HG03520 (cell line): ENCODE measurements at regions not wholly inside any gene's neighbourhood (a gene's known extent, or its start where the extent isn't known, plus 50 kb on each side); places are given as distances from the start of the nearest gene placed in this dataset.

ENCODE experiments used
- ATAC-seq: cut with Tn5 transposase; IDR thresholded peaks from one replicate; pipeline ENCODE4 v1.9.1; 2021; ENCODE audit warnings: mild to moderate bottlenecking, moderate library complexity; ENCODE audit not compliant: unreplicated experiment

DNA sequence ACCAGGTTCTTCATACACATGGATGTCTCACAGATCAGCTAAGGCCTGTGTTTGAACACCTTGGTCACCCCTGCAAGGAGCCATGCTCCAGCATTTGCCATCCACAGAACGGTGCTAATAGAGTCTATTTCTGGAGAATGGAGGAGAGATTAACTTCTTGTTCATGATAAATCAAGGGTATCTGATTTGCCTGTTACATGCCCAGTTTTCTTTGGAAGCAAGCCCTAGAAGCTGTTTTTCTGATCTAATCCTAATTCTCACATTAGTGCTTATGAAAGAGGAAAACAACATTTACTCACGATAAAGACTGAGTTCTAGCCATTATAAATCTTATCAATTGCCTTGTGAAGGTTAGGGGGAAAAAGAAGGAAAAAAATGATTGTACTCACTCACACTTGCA lies 119.6 kb upstream of the DTNA start:
- ATAC-seq = no peak

DNA sequence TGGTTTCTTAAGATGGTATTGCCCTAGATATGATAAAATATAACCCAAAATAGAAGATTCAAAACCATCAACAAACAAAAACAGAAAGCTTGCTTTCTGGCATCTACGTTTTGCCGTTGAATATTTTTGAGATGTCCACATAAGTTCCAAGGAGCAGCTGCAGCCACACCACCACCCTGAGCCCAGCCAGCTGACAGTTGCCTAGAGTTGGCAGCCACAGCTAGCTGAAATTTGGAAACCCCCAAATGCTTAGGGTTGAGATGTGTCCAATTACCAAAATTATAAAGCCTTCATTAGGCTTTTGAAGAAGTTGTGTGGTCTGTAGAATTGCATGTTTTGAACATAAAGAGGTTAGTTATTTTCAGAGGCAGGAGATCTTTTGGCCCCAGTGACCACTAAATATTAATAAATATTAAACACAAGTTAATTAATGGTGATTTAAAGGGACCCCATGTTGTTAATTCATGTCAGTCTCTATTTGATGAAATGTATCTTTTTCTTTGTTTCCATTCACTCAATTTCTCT lies 118.1 kb upstream of the DTNA start:
- ATAC-seq = no peak

DNA sequence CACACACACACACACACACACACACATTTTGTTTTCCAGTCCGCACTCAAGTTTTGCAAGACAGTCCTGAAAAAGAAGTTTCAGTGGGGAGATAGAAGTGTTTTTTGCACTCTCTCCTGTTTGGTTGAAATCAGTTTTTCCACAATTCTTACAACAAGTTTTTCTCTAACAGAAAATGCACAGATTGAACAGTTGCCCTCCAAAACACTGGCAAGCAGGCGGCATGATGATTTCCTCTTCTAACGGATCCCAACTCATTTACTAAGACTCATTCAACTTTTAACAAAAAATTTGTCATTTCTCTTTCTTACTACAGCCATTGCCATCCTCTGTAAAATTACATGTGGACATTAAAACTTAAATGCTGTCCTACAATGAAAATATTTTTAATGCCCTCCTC lies 117.6 kb upstream of the DTNA start:
- ATAC-seq = no peak

DNA sequence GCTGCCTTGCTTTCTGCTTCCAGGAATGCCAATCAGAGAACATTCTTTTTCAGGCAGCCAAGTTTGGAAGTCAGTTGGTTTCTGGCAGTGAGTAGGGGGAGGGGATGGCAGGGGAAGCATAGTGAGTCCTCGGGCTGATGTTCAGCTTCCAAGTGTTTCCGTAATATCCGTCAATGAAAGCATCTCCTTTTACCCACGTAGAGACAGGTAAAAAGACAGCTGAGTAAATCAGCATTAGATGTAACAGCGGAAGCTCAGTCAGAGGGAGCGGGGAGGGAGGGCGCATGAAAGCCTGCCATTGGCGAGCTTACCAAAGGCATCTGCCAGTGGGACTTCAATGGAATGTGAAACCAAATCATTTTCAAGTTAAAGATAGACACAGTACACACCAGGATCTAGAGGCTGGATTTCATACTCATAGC lies 117.1 kb upstream of the DTNA start:
- ATAC-seq = no peak

DNA sequence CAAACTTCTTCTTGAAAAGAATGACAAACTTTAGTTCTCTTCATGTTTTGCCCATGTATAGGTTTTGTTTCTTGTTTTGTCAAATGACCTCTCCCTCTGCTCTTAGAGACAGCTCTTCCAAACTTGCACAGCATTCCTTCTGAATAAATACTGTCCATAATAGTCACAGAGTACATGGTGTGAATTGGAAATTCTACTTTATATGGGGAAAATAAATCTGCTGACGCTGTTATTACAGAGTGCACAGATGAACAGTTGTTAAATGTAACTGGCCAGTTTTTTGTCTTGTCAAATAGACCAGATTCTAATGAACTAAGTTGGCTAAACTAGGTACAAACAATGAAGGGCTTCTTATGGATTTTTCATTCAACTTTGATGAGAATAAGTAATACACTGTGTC lies 115.8 kb upstream of the DTNA start:
- ATAC-seq = no peak

DNA sequence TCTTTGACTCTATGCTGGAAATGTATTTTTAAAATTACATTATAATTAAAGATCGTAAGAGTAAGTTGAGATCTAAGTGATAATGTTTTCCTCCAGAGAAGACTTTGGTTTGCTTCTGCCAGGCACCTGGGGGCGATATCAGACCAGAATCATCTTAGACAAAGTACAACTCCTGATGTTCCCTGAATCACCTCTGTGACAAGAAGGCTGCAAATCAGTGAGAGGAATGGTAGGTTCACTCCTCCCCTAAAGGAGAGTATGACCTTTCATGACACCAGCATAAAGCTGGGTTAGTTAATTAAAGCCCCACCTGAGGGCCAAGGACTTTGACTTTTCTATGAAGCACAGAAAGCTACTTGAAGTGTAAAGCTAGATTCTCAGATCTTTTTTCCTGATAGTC lies 114.4 kb upstream of the DTNA start:
- no peak for ATAC-seq

DNA sequence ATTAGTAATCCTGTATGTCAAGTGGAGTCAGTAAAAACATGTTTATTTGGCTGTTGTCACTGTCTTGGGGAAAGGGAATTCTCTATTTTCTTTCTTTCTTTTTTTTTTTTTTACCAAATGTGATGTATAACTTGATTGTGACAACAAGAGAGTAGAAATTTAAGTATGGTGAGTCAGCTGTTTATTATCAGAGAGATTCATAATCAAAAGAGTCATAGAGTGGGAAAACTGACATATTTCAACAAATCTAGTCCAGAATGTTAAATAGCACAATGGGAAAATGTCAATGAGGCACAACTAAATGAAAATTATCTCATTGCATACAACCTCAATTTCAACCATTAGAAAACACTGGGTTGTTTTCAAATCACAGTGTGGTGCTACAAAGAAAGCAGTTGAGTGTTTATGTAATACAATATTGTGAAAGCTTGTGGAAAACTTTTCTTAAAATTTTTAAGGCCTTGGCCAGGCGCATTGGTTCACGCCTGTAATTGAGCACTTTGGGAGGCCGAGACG lies 111.9 kb upstream of the DTNA start:
- ATAC-seq = no peak

DNA sequence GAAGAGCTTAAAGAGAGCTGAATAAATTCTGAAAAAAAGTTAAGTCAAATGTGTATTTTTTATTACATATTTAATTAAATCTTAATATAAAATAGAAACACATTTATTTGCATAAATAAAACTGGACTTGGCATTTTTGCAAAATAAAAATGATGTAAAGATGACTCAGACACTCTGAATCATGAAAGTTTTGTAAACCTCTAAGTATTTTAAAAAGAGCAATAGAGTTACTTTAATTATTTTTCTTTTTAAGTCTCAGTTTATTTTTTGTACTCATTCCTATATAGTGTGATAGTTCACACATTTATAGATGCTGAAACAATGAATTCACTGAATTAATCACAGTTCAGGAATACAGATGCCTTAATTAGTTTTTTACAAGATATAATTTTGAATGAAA lies 109.9 kb upstream of the DTNA start:
- no peak for ATAC-seq

DNA sequence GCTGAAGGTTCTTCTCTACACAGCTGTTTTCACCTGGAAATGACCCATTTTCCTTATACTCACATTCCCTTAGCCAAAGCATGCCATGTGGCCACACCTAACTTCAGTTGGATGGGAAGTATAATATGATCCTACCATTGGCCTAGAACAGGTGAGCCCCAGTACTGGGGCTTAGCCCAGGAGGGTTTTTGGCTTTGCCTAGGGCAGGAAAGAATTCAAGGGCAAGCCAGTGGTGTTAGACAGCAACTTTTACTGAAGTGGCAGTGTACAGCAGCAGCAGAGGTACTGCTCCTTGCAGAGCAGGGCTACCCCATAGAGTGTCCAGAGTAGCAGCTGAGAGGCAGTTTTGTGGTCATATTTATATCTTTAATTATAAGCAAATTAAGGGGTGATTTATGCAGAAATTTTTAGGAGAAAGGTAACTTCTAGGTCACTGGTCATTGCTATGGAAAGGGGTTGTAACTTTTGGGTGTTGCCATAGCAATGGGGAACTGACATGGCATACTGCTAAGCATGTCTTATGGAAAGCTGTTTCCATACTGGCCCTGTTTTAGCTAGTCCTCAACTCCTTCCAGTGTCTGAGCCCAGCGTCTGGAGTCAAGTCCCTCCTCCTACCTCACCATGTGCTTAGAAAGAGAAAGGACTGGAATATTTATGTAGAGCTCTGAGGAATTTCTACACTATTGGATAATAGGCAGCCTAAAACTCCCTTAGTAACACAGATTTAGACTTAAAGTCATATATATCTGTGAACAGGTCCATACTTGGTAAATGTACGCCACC lies 109.0 kb upstream of the DTNA start:
- ATAC-seq = no peak

DNA sequence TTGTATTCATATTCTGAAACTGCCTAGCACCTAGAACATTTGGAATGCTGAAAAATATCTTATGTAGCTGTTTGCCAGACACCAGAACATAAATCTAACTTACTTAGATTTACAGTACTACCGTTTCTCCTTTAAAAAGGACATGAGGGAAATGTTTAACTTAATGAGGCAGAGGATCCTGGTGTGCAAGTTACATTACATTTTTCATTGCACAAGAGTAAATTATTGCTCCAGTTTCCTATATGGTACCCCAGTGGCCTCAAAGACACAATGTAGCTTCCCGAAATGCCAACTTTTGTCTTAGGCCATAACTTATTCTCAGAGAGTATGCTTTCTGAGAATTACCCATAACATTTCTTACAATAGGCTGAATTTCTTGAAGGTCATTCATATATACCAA lies 105.5 kb upstream of the DTNA start:
- no peak for ATAC-seq

DNA sequence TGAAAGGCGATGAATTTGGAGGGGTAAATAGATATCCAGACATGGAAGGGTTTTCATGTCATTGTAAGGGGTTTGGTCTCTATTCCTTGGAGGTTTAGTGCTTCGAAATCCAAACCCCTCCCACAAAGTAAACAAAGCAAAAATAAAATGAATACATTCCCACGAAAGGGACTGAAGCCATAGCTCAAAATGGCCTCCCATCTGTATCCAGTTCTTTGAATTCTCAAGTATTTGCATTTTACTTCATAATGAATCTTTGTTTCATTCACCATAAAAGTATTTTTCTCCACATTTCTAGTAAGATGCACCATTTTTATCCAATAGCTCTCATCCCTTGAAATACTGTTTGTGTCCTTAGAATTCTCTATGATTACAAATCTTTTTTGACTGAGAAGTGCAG lies 103.2 kb upstream of the DTNA start:
- ATAC-seq = no peak

DNA sequence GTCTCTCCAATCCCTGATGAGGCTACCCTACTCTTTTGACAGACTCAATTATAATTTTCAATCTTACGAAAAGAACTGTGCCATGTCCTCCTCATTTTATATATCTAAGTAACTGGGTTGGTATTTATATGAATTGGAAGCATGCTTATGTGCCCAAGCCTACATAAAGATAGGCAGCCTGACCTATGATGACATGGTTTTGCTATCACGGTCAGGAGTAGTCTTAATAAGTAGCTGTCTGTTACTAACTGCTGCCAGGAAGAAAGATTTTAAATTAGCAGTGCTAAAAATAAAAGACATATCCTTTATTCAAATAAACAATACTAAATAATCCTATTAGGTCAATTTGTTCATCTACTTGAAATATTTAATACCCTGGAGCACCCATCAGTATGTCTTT lies 102.0 kb upstream of the DTNA start:
- ATAC-seq = no peak

DNA sequence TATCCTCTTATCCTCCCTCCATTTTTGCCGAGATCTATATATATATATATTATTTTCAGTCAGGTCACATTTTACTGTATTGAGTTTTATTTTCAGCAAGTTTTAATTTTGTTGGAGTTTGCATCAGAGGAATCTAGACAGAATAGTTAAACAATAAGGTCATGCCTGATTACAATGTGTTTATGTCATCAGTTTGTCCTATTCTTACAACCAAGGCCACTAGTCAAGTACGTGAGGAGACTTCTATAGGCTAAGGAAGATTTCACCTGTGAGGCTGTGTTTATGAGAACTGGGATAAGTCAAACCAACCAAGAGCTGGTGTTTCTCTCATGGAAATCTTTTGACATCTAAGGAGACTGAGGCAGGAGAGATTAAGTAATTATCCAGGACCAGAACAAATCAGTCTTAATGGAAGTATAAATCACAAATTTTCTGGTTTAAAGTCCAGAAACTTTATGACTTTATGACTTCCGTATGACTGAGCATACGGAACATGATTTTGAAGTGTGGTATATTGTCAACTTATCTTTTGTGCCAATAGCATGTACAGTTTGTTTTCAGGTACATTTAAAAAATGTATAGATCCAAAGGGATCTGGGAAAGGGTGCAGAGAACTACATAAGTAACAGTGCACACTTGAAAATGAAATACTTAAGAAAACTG lies 100.0 kb upstream of the DTNA start:
- no peak for ATAC-seq

DNA sequence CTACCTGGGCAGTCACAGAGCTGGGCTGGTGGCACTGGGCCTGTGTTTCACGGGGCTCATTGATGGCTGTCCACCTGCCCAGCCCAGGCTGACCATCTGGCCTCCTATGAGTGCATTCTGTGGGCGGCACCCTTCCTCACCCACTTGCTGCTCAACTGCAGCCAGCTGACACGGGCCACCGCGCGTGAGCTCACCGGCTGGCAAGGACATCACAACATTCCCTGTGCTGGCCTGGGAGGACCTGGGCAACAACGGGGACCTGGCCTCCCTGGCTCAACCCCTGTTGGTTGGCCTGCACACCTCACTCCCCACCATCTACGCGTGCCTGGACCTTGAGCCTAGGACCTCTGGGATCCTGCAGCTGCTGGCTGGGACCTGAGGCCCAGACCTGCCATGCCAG lies 98.2 kb upstream of the DTNA start:
- ATAC-seq = no peak

DNA sequence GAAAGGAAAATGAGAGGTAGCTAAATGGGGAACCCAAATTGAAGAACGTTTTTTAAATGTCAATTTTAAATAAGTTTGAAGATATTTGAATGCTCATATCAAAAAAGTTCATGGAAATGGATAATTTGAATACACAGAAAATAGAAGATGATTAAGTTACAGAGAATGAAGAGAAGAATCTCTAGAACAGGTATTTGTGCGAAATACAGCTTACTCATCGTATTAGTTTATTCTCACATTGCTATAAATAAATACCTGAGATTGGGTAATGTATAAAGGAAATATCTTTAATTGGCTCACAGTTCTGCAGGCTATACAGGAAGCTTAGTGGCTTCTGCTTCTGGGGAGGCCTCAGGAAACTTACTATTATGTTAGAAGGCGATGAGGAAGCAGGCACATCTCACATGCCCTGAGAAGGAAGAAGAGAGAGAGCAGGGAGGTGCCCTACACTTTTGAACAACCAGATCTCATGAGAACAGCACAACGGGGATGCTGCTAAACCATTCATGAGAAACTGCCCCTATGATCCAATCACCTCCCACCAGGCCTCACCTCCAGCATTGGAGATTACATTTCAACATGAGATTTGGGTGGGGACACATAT lies 89.7 kb upstream of the DTNA start:
- ATAC-seq = no peak

DNA sequence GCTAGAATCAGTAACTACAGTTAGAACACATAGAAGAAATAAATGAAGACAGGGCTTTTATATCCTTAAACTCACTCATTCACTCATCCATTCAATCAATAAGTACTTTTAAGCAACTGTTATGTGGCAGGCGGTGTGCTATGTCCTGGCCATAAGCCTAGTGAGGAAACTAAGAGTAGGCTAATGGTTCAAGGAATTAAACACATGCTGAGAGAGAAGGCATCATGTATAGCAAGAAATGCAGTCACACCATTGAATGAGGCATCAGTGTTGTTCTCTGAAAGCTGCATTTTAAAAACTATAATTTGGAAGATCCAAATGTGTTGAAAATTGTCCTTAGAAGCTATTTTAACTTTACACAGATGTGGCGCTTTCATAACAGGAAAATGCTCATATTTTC lies 86.5 kb upstream of the DTNA start:
- ATAC-seq = no peak

DNA sequence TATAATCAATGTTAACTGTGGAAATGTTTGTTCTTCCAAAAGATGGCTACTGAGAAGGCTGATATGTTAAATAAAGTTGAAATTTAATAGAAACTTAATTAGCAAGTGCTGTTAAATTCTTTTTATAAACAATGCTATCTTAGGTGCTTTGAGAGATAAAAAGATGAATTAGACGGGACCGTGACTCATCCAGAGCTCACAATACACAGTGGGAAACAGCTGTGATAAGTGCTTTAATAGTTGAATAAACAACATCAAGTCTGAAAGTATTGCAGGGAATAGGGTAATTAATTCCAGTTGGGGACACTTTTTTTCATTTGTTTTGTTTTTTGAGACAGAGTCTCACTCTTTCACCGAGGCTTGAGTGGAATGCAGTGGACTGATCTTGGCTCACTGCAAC lies 85.5 kb upstream of the DTNA start:
- no peak for ATAC-seq

DNA sequence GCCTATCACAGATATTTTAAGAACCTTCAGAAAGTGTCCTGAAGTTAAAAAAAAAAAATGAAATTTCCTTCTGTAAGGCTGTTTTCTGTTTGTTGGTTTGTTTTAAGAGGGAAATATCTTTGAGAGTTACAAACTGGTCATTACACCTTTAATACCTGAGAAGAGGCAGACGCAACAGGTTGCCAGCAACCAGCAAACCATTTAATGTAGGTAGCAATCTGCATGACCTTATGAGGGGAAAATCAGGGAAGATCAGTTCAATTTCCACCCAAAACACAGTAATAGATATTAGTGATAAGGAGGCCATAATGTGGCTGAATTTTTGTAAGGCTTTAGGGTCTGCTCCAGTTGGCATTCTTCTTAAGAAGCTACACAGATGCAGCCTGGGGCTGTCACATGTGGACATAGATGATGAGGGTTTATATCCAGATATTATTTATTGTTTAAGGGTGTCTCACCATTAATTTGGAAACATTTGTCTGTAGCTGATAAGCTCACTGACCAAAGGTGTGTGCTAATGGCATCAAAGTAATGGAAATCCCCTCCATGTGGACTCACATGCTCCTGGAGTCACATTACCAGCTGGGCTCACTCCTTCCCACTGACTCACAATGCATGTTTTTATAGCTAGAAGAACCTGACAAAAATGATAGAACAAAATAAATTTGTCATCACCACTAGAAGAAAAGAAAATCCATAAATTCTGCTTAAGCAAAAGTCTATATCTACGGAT lies 83.5 kb upstream of the DTNA start:
- ATAC-seq = no peak

DNA sequence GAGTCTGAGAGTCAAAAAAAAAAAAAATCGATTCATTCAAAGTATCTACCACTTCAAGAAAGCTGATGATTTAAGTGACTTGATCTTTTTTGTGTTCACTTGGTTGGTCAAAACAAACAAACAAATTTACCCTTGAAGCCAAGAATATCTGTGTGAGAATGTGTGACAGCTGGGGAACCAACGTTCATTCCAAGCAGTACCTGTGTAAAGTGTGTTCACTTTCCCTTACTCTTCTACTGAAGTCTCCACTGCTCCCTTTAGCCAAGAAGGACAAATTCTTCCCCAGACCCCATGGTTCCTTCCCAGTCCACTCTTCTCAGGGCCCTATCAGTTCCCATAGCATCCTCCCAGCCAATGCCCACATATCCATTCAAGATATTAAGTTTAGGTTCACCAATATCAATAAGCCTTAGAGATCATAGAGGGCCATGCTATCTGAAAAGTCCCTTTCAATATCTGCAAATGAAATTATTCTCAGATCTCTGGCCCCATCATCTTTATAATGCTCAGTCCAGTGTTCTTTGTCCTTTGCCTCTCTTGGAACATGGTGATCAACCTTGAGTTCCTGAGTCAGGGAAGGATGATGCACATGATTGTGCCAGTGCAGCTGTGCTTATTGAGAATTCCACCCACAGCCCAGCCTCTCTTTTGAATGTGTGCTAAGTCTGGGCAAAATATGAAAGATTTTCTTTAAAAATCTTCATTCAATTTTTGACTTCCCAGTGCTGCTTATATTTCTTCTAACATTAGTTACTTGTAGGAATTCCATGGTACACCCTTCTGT lies 82.8 kb upstream of the DTNA start:
- no peak for ATAC-seq
